ENCODE measurements at regions not wholly inside any gene's neighbourhood (a gene's known extent, or its start where the extent isn't known, plus 50 kb on each side); places are given as distances from the start of the nearest gene placed in this dataset.

- Mint-ChIP-seq H3K27me3 (ENCODE audit: low read depth) (no peaks in the 10 kb centered on the region), H3K4me1 (ENCODE audit: low read depth) (no peaks in the 10 kb centered on the region), H3K36me3 (ENCODE audit: insufficient read depth in 2 of 2) (no peaks in the 10 kb centered on the region), H3K4me3 (no peak overlapping the region), H3K9me3 (peaks cover 2 to 4% of the 10 kb centered on the region in 2 donors), H3K27ac (no peak overlapping the region)
- ATAC-seq (replicated peaks in 1 of 2) = no peak
- no peak for DNase-seq
Measured at GRCh38 chr5:125848751-125849150, 574.5 kb upstream of the GRAMD2B start.

- Mint-ChIP-seq H3K4me3 (no peak overlapping the region), H3K27me3 (ENCODE audit: low read depth) (no peaks in the 10 kb centered on the region), H3K27ac (no peak overlapping the region), H3K9me3 (peaks cover 3 to 4% of the 10 kb centered on the region in 2 donors), H3K36me3 (ENCODE audit: insufficient read depth in 2 of 2) (no peaks in the 10 kb centered on the region), H3K4me1 (ENCODE audit: low read depth) (no peaks in the 10 kb centered on the region)
- DNase-seq (no peak), ATAC-seq (replicated peaks in 1 of 2) (no peak)
Measured at GRCh38 chr5:125856949-125857348, 566.3 kb upstream of the GRAMD2B start.

- no peak overlapping the region for H3K27ac Mint-ChIP-seq
- H3K36me3 Mint-ChIP-seq (ENCODE audit: insufficient read depth in 2 of 2) = no peaks in the 10 kb centered on the region
- H3K4me1 Mint-ChIP-seq (ENCODE audit: low read depth) = no peaks in the 10 kb centered on the region
- no peaks in the 10 kb centered on the region for H3K27me3 Mint-ChIP-seq (ENCODE audit: low read depth)
- DNase-seq (no peak), ATAC-seq (replicated peaks in 1 of 2) (no peak)
- no peak overlapping the region for H3K4me3 Mint-ChIP-seq
- no peaks in the 10 kb centered on the region for H3K9me3 Mint-ChIP-seq
Measured at GRCh38 chr5:125863579-125863978, 559.6 kb upstream of the GRAMD2B start.

GRCh38 chr5:125865166-125865815 is 557.9 kb upstream of the GRAMD2B start:
- Mint-ChIP-seq H3K4me1 (ENCODE audit: low read depth) (no peaks in the 10 kb centered on the region), H3K27ac (no peak overlapping the region), H3K9me3 (peaks cover 0 to under 1% of the 10 kb centered on the region in 2 donors), H3K4me3 (no peak overlapping the region), H3K27me3 (ENCODE audit: low read depth) (no peaks in the 10 kb centered on the region), H3K36me3 (ENCODE audit: insufficient read depth in 2 of 2) (no peaks in the 10 kb centered on the region)
- DNase-seq (no peak), ATAC-seq (replicated peaks in 1 of 2) (no peak)

GRCh38 chr5:125868036-125868435 is 555.2 kb upstream of the GRAMD2B start:
- Mint-ChIP-seq H3K9me3 (peaks cover 0 to 5% of the 10 kb centered on the region in 2 donors), H3K27me3 (ENCODE audit: low read depth) (no peaks in the 10 kb centered on the region), H3K4me1 (ENCODE audit: low read depth) (no peaks in the 10 kb centered on the region), H3K27ac (no peak overlapping the region), H3K36me3 (ENCODE audit: insufficient read depth in 2 of 2) (no peaks in the 10 kb centered on the region), H3K4me3 (no peak overlapping the region)
- DNase-seq (no peak), ATAC-seq (replicated peaks in 1 of 2) (no peak)

- Mint-ChIP-seq H3K27me3 (ENCODE audit: low read depth) (no peaks in the 10 kb centered on the region), H3K36me3 (ENCODE audit: insufficient read depth in 2 of 2) (peaks cover 0 to 1% of the 10 kb centered on the region in 2 donors), H3K4me3 (no peak overlapping the region), H3K27ac (no peak overlapping the region), H3K4me1 (ENCODE audit: low read depth) (no peaks in the 10 kb centered on the region), H3K9me3 (peaks cover 2 to 6% of the 10 kb centered on the region in 2 donors)
- ATAC-seq (replicated peaks in 1 of 2) = no peak
- DNase-seq = no peak
Measured at GRCh38 chr5:125870256-125870655, 553.0 kb upstream of the GRAMD2B start.

- H3K4me3 Mint-ChIP-seq = no peak overlapping the region
- H3K36me3 Mint-ChIP-seq (ENCODE audit: insufficient read depth in 2 of 2) = peaks cover 0 to 1% of the 10 kb centered on the region in 2 donors
- no peak overlapping the region for H3K27ac Mint-ChIP-seq
- H3K9me3 Mint-ChIP-seq = peaks cover 2 to 7% of the 10 kb centered on the region in 2 donors
- no peak for DNase-seq
- H3K4me1 Mint-ChIP-seq (ENCODE audit: low read depth) = no peaks in the 10 kb centered on the region
- no peaks in the 10 kb centered on the region for H3K27me3 Mint-ChIP-seq (ENCODE audit: low read depth)
- ATAC-seq (replicated peaks in 1 of 2) = no peak
Measured at GRCh38 chr5:125874057-125874456, 549.2 kb upstream of the GRAMD2B start.

- H3K4me3 Mint-ChIP-seq = no peak overlapping the region
- ATAC-seq (replicated peaks in 1 of 2) = no peak
- H3K9me3 Mint-ChIP-seq = peaks cover 6 to 7% of the 10 kb centered on the region in 2 donors
- H3K27me3 Mint-ChIP-seq (ENCODE audit: low read depth) = no peaks in the 10 kb centered on the region
- H3K27ac Mint-ChIP-seq = no peak overlapping the region
- no peak for DNase-seq
- H3K36me3 Mint-ChIP-seq (ENCODE audit: insufficient read depth in 2 of 2) = peaks cover 0 to 1% of the 10 kb centered on the region in 2 donors
- no peaks in the 10 kb centered on the region for H3K4me1 Mint-ChIP-seq (ENCODE audit: low read depth)
Measured at GRCh38 chr5:125874717-125875116, 548.5 kb upstream of the GRAMD2B start.

- H3K27ac Mint-ChIP-seq = no peak overlapping the region
- no peak overlapping the region for H3K4me3 Mint-ChIP-seq
- H3K36me3 Mint-ChIP-seq (ENCODE audit: insufficient read depth in 2 of 2) = peaks cover 0 to 1% of the 10 kb centered on the region in 2 donors
- ATAC-seq (replicated peaks in 1 of 2) (no peak), DNase-seq (no peak)
- H3K27me3 Mint-ChIP-seq (ENCODE audit: low read depth) = no peaks in the 10 kb centered on the region
- H3K4me1 Mint-ChIP-seq (ENCODE audit: low read depth) = no peaks in the 10 kb centered on the region
- peaks cover 7% of the 10 kb centered on the region in 2 donors for H3K9me3 Mint-ChIP-seq
Measured at GRCh38 chr5:125877248-125877647, 546.0 kb upstream of the GRAMD2B start.

- DNase-seq (no peak), ATAC-seq (replicated peaks in 1 of 2) (no peak)
- Mint-ChIP-seq H3K27me3 (ENCODE audit: low read depth) (no peaks in the 10 kb centered on the region), H3K27ac (no peak overlapping the region), H3K4me1 (ENCODE audit: low read depth) (no peaks in the 10 kb centered on the region), H3K4me3 (no peak overlapping the region), H3K9me3 (peaks cover 5 to 12% of the 10 kb centered on the region in 2 donors), H3K36me3 (ENCODE audit: insufficient read depth in 2 of 2) (no peaks in the 10 kb centered on the region)
Measured at GRCh38 chr5:125882061-125882460, 541.1 kb upstream of the GRAMD2B start.

- Mint-ChIP-seq H3K4me3 (no peak overlapping the region), H3K27ac (no peak overlapping the region), H3K36me3 (ENCODE audit: insufficient read depth in 2 of 2) (no peaks in the 10 kb centered on the region), H3K9me3 (peaks cover 7 to 13% of the 10 kb centered on the region in 2 donors), H3K4me1 (ENCODE audit: low read depth) (no peaks in the 10 kb centered on the region), H3K27me3 (ENCODE audit: low read depth) (no peaks in the 10 kb centered on the region)
- ATAC-seq (replicated peaks in 1 of 2) (no peak), DNase-seq (no peak)
Measured at GRCh38 chr5:125883223-125883622, 540.0 kb upstream of the GRAMD2B start.

GRCh38 chr5:125888358-125888757 is 534.9 kb upstream of the GRAMD2B start:
- Mint-ChIP-seq H3K27me3 (ENCODE audit: low read depth) (no peaks in the 10 kb centered on the region), H3K4me3 (no peak overlapping the region)

GRCh38 chr5:125890511-125890931 is 532.7 kb upstream of the GRAMD2B start:
- no peaks in the 10 kb centered on the region for H3K36me3 Mint-ChIP-seq (ENCODE audit: insufficient read depth in 2 of 2)
- H3K4me3 Mint-ChIP-seq = no peak overlapping the region

More at GRCh38 chr5:125888358-125888757, 534.9 kb upstream of the GRAMD2B start:
- H3K4me1 Mint-ChIP-seq (ENCODE audit: low read depth) = no peaks in the 10 kb centered on the region
- DNase-seq (no peak), ATAC-seq (replicated peaks in 1 of 2) (no peak)
- no peaks in the 10 kb centered on the region for H3K36me3 Mint-ChIP-seq (ENCODE audit: insufficient read depth in 2 of 2)
- no peak overlapping the region for H3K27ac Mint-ChIP-seq
- H3K9me3 Mint-ChIP-seq = peaks cover 9 to 14% of the 10 kb centered on the region in 2 donors

More at GRCh38 chr5:125890511-125890931, 532.7 kb upstream of the GRAMD2B start:
- H3K9me3 Mint-ChIP-seq = peaks cover 7 to 9% of the 10 kb centered on the region in 2 donors
- DNase-seq (no peak), ATAC-seq (replicated peaks in 1 of 2) (no peak)
- H3K27ac Mint-ChIP-seq = no peak overlapping the region
- no peaks in the 10 kb centered on the region for H3K27me3 Mint-ChIP-seq (ENCODE audit: low read depth)
- no peaks in the 10 kb centered on the region for H3K4me1 Mint-ChIP-seq (ENCODE audit: low read depth)
